ENCODE measurements at regions not wholly inside any gene's neighbourhood (a gene's known extent, or its start where the extent isn't known, plus 50 kb on each side); places are given as distances from the start of the nearest gene placed in this dataset.

DNA sequence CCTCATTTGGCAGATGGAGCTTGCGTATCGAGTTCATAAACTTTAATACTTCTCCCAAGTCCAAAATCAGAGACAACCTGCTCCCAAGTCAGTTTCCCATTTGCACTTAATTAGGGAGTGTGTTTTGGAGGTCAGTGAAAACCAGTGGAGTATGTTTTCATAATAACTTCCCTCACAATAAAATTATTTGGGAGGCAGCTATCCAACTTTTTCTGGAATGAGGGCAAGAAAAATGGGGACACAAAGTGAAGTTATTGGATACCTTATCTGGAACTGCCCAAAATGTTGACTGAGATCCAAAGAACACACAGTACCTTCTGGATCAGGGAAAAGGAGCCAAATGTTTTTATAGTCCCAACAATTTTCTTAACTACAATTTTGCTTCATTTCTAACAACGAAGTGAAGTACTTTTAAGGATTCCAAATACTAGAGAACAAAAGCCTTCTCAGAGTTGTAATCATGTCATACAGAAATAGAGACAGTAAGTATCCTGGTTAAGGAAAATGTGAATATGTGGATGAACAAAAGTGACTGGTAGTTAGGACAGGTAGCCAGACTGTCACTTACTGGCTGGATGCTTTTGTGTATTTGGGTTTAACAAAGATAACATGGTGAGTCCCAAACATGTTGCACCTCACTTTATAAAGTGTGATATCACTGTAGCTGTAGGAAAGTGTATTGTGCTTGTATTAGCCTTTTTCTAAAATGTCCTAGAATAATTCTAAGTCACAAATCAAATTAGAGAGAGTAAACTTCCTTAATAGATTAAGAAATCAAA, 325.0 kb downstream of the HLX start:
- H3K9ac ChIP-seq (ENCODE audit: low read length), result no peak overlapping the region
- H3K4me1 ChIP-seq (ENCODE audit: control insufficient read depth in 2 of 2, insufficient read depth in 2 of 2, low read length in 2 of 2), result peaks cover 3% of the 10 kb centered on the region in 2 donors
- H3K27me3 ChIP-seq (replicated peaks in 1 of 4; ENCODE audit: control extremely low read depth in 1 of 4, control insufficient read depth in 3 of 4, insufficient read depth in 4 of 4, low read length in 3 of 4), result peaks cover 0 to 4% (median 2%) of the 10 kb centered on the region in 4 experiments
- ATAC-seq (ENCODE audit: low read depth), result no peak
- no peak overlapping the region for H3K27ac ChIP-seq (ENCODE audit: low read length in 2 of 2)
- no peak overlapping the region for H2AFZ ChIP-seq (ENCODE audit: insufficient read depth, low read depth, low read length, poor library complexity, severe bottlenecking)
- no peak for TF ChIP-seq EZH2 (IDR thresholded peaks at IDR 0.05; ENCODE audit: borderline replicate concordance, insufficient read depth, low read depth, low read length, poor library complexity, severe bottlenecking)
- TF ChIP-seq, protein P1, sequence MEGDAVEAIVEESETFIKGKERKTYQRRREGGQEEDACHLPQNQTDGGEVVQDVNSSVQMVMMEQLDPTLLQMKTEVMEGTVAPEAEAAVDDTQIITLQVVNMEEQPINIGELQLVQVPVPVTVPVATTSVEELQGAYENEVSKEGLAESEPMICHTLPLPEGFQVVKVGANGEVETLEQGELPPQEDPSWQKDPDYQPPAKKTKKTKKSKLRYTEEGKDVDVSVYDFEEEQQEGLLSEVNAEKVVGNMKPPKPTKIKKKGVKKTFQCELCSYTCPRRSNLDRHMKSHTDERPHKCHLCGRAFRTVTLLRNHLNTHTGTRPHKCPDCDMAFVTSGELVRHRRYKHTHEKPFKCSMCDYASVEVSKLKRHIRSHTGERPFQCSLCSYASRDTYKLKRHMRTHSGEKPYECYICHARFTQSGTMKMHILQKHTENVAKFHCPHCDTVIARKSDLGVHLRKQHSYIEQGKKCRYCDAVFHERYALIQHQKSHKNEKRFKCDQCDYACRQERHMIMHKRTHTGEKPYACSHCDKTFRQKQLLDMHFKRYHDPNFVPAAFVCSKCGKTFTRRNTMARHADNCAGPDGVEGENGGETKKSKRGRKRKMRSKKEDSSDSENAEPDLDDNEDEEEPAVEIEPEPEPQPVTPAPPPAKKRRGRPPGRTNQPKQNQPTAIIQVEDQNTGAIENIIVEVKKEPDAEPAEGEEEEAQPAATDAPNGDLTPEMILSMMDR (IDR thresholded peaks at IDR 0.05), result no peak
- H3K4me3 ChIP-seq (ENCODE audit: control extremely low read depth in 1 of 5, extremely low read depth in 1 of 5, insufficient read depth in 1 of 5, low read depth in 2 of 5, low read length in 4 of 5), result no peak overlapping the region
- peaks cover 3% of the 10 kb centered on the region for H3K4me1 Mint-ChIP-seq
- H4K20me1 ChIP-seq (ENCODE audit: control insufficient read depth, insufficient read depth, low read length, poor library complexity, severe bottlenecking), result no peaks in the 10 kb centered on the region
- H3K9me3 Mint-ChIP-seq (ENCODE audit: insufficient read depth), result no peaks in the 10 kb centered on the region
- H3K36me3 ChIP-seq (replicated peaks in 1 of 2; ENCODE audit: control extremely low read depth in 1 of 2, control insufficient read depth in 1 of 2, extremely low read depth in 1 of 2, insufficient read depth in 2 of 2, low read length in 1 of 2), result no peaks in the 10 kb centered on the region
- no peak overlapping the region for H3K4me3 Mint-ChIP-seq
- POLR2A ChIA-PET, result interaction anchor here (1.0 kb wide), 1 partner anchor 328 kb away, joined by 3 read pairs; no protein-coding TSS in a partner anchor
- H3K9me3 ChIP-seq (ENCODE audit: control extremely low read depth in 1 of 3, control insufficient read depth in 2 of 3, insufficient read depth in 1 of 3, low read length in 2 of 3), result no peaks in the 10 kb centered on the region
- H3K79me2 ChIP-seq (ENCODE audit: control insufficient read depth, insufficient read depth, low read length), result no peaks in the 10 kb centered on the region
- peaks cover 23% of the 10 kb centered on the region for H3K27me3 Mint-ChIP-seq
- WGBS (ENCODE audit: insufficient coverage), result no CpG with 5 or more reads among the region's 3 CpGs
- no peak overlapping the region for H3K27ac Mint-ChIP-seq
- H3K4me2 ChIP-seq (replicated peaks; ENCODE audit: low read depth, low read length, poor library complexity, severe bottlenecking), result no peak overlapping the region
- intact Hi-C loops (cut with micrococcal nuclease), result loop anchor here (5.0 kb wide), 1 partner anchor 37 kb away; no protein-coding TSS in a partner anchor
- CTCF ChIA-PET, result interaction anchor here (0.7 to 10.2 kb wide), 44 partner anchors 11 to 1252 kb away, joined by 3 to 259 read pairs (median 5); partner anchors contain the start of genes DUSP10 and HLX
- no peak for DNase-seq

GRCh38 chr1:221206076-221206475, 326.8 kb downstream of the HLX start:
- Histone ChIP-seq H3K9ac (ENCODE audit: low read length) (no peak overlapping the region), H2AFZ (ENCODE audit: insufficient read depth, low read depth, low read length, poor library complexity, severe bottlenecking) (no peak overlapping the region), H3K4me1 (ENCODE audit: control insufficient read depth in 2 of 2, insufficient read depth in 2 of 2, low read length in 2 of 2) (peaks cover 3% of the 10 kb centered on the region in 2 donors), H4K20me1 (ENCODE audit: control insufficient read depth, insufficient read depth, low read length, poor library complexity, severe bottlenecking) (no peaks in the 10 kb centered on the region), H3K27me3 (replicated peaks in 1 of 4; ENCODE audit: control extremely low read depth in 1 of 4, control insufficient read depth in 3 of 4, insufficient read depth in 4 of 4, low read length in 3 of 4) (peaks cover 0 to 4% (median 2%) of the 10 kb centered on the region in 4 experiments), H3K9me3 (ENCODE audit: control extremely low read depth in 1 of 3, control insufficient read depth in 2 of 3, insufficient read depth in 1 of 3, low read length in 2 of 3) (no peaks in the 10 kb centered on the region), H3K4me3 (ENCODE audit: control extremely low read depth in 1 of 5, extremely low read depth in 1 of 5, insufficient read depth in 1 of 5, low read depth in 2 of 5, low read length in 4 of 5) (no peak overlapping the region), H3K4me2 (replicated peaks; ENCODE audit: low read depth, low read length, poor library complexity, severe bottlenecking) (no peak overlapping the region), H3K79me2 (ENCODE audit: control insufficient read depth, insufficient read depth, low read length) (no peaks in the 10 kb centered on the region), H3K27ac (ENCODE audit: low read length in 2 of 2) (no peak overlapping the region), H3K36me3 (replicated peaks in 1 of 2; ENCODE audit: control extremely low read depth in 1 of 2, control insufficient read depth in 1 of 2, extremely low read depth in 1 of 2, insufficient read depth in 2 of 2, low read length in 1 of 2) (no peaks in the 10 kb centered on the region)
- ATAC-seq (ENCODE audit: low read depth) (no peak), DNase-seq (no peak)
- TF ChIP-seq, protein P1 (IDR thresholded peaks at IDR 0.05), result no peak
- TF ChIP-seq EZH2 (IDR thresholded peaks at IDR 0.05; ENCODE audit: borderline replicate concordance, insufficient read depth, low read depth, low read length, poor library complexity, severe bottlenecking), result no peak
- H3K9me3 Mint-ChIP-seq (ENCODE audit: insufficient read depth), result no peaks in the 10 kb centered on the region
- peaks cover 23% of the 10 kb centered on the region for H3K27me3 Mint-ChIP-seq
- H3K27ac Mint-ChIP-seq, result no peak overlapping the region
- intact Hi-C loops (cut with micrococcal nuclease), result no loop called here
- ChIA-PET CTCF (interaction anchor here (1.1 to 10.2 kb wide), 5 partner anchors 108 to 338 kb away, joined by 3 to 259 read pairs (median 3); partner anchors contain the start of gene HLX), POLR2A (no interaction called here)
- no peak overlapping the region for H3K4me3 Mint-ChIP-seq
- WGBS (ENCODE audit: insufficient coverage), result 88% methylated on average over 1 of the region's 1 CpG
- H3K4me1 Mint-ChIP-seq, result peaks cover 3% of the 10 kb centered on the region

Data from B cell (primary cell).